PFSK-1 (cell line): ENCODE measurements at regions not wholly inside any gene's neighbourhood (a gene's known extent, or its start where the extent isn't known, plus 50 kb on each side); places are given as distances from the start of the nearest gene placed in this dataset.

ENCODE experiments used
- FOXP2 ChIP-seq: optimal IDR thresholded peaks from 2 replicates; pipeline ENCODE3; 2011; ENCODE audit warnings: borderline replicate concordance, control low read depth, inconsistent platforms; ENCODE audit not compliant: insufficient read depth; ENCODE audit errors: extremely low read length, extremely low read depth
- POLR2AphosphoS5 ChIP-seq: IDR thresholded peaks from 2 replicates; pipeline ENCODE4 v1.6.1; 2012; ENCODE audit warnings: low read depth, mild to moderate bottlenecking, control low read depth, low read length, moderate library complexity
- SIN3A ChIP-seq: IDR thresholded peaks from 2 replicates; pipeline ENCODE4 v1.6.1; 2012; ENCODE audit warnings: mild to moderate bottlenecking, low read length, moderate library complexity, borderline replicate concordance; ENCODE audit not compliant: insufficient read depth
- TAF1 ChIP-seq: IDR thresholded peaks from 2 replicates; pipeline ENCODE4 v1.6.1; 2012; ENCODE audit warnings: low read length, control low read depth, borderline replicate concordance; ENCODE audit not compliant: insufficient read depth
- TF ChIP-seq, protein P1 (sequence below), 2 experiments: IDR thresholded peaks; 2 replicates each; pipeline versions ENCODE4 v1.6.1 to v1.8.0; 2011 to 2012; ENCODE audit warnings: low read depth in 2 of 2, low read length in 2 of 2, control low read depth in 1 of 2, inconsistent platforms in 1 of 2, mild to moderate bottlenecking in 1 of 2, moderate library complexity in 1 of 2; ENCODE audit not compliant: insufficient read depth in 1 of 2

DNA sequence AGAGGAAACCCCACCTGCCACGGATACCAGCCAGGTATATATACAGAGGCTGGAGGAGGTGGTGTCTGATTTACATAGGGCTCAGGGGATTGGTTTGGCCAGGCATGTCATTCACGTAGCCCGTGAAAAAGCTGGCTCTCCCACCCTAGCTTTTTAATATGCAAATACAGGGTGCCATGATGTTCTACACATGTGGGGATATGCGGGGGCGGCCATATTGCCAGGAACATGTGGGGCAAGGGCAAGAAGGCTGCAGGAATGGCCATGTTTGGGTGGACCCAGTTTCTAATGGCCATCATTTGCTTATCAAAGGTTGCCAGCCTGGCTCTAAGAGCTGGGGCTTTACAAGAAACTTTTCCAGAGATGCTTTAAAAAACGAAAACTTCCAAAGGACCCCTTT lies 131.5 kb upstream of the KIF5B start:
- TF ChIP-seq FOXP2 (no peak), TAF1 (no peak), SIN3A (no peak), POLR2AphosphoS5 (no peak)
- TF ChIP-seq, protein P1, sequence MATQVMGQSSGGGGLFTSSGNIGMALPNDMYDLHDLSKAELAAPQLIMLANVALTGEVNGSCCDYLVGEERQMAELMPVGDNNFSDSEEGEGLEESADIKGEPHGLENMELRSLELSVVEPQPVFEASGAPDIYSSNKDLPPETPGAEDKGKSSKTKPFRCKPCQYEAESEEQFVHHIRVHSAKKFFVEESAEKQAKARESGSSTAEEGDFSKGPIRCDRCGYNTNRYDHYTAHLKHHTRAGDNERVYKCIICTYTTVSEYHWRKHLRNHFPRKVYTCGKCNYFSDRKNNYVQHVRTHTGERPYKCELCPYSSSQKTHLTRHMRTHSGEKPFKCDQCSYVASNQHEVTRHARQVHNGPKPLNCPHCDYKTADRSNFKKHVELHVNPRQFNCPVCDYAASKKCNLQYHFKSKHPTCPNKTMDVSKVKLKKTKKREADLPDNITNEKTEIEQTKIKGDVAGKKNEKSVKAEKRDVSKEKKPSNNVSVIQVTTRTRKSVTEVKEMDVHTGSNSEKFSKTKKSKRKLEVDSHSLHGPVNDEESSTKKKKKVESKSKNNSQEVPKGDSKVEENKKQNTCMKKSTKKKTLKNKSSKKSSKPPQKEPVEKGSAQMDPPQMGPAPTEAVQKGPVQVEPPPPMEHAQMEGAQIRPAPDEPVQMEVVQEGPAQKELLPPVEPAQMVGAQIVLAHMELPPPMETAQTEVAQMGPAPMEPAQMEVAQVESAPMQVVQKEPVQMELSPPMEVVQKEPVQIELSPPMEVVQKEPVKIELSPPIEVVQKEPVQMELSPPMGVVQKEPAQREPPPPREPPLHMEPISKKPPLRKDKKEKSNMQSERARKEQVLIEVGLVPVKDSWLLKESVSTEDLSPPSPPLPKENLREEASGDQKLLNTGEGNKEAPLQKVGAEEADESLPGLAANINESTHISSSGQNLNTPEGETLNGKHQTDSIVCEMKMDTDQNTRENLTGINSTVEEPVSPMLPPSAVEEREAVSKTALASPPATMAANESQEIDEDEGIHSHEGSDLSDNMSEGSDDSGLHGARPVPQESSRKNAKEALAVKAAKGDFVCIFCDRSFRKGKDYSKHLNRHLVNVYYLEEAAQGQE (IDR thresholded peaks at IDR 0.05; ENCODE audit: insufficient read depth in 1 of 2, low read depth in 2 of 2, low read length in 2 of 2) = no peak

DNA sequence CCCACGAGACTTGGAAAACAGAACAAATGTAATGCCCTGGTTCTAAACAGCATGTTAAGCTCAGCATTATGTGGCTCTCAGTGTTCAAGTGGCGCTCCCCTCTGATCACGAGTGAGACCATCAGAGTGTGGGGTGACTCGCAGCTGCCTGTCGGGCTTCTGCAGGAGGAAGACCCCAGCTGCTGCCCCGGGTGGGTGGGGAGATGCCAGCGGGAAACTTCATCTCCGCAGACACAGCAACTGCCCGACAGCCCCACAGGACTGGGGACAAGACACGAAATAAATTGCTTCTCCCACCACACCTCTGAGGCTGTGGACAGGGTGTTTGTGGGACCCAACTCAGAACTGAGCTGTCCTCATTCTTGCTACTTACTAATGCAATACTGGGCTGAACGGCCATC lies 126.3 kb upstream of the KIF5B start:
- TF ChIP-seq POLR2AphosphoS5 = no peak

DNA sequence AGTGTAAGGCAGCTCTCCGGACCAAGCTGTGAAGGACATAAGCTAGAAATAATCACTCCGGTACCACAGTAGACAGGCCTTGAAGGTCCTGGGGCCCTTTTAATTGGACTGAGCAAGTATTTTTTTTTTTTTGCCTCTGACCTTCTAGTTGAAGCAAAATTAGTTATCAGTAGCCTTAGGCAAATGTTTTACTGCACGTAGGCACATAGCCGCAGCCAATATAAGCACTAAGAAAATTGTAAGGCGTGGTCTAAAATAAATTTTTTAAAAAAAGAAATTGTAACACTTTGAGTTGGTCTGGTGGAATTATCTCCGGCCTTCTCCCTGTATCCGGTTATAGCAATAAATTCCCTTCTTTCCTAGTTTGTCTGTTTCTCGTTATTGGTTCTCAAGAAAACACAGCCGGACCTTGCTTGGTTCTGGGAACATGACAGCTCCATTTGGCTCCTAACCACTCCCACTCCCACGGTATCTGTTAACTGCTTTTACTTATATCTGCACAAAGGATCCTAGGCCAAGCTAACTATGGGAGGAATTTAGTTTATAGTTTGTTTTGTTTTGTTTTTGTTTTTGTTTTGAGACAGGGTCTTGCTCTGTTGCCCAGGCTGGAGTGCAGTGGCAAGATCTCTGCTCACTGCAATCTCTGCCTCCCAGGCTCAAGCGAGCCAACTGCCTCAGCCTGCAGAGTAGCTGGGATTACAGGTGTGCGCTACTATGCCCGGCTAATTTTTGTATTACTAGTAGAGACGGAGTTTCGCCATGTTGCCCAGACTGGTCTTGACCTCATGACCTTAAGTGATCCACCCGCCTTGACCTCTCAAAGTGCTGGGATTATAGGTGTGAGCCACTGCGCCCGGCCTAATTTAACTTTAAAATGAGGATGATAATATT lies 124.4 kb upstream of the KIF5B start:
- TF ChIP-seq TAF1 = no peak
- TF ChIP-seq, protein P1 (IDR thresholded peaks at IDR 0.05; ENCODE audit: insufficient read depth in 1 of 2, low read depth in 2 of 2, low read length in 2 of 2) = no peak

DNA sequence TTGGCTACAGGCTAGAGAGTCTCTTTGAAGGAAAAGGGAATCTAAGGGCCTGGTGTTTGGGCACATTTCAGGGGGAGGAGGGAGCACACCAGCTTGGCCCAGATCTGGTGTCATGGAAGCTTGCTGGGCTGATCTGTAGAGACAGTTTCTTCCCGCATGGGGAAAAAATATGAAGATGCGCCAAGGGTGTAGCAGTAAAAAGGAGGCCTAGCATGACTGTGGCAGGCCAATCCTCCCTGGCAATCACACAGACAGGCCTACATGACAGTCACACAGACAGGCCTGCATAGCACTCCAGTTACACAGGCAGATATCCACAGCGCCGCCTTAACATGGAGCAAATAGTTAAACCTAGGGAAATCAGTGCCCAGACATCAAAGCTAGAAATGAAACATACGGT lies 123.6 kb upstream of the KIF5B start:
- TF ChIP-seq SIN3A (no peak), TAF1 (no peak)

DNA sequence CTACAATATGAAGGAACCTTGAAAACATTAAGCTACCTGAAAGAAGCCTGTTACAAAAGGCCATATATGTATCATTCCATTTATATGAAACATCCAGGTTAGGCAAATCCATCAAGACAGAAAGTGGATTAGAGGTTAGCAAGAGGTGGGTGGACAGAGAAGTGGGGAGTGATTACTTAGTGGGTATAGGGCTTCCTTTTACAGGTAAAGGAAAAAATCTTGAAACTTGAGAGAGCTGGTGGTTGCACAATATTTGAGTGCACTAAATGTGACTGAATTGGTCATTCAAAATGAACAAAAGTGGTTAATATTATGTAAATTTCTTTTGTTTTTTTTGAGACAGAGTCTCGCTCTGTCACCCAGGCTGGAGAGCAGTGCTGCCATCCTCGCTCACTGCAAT lies 119.4 kb upstream of the KIF5B start:
- TF ChIP-seq, protein P1 (IDR thresholded peaks at IDR 0.05; ENCODE audit: insufficient read depth in 1 of 2, low read depth in 2 of 2, low read length in 2 of 2) = no peak
- TF ChIP-seq FOXP2 (no peak), POLR2AphosphoS5 (no peak)

DNA sequence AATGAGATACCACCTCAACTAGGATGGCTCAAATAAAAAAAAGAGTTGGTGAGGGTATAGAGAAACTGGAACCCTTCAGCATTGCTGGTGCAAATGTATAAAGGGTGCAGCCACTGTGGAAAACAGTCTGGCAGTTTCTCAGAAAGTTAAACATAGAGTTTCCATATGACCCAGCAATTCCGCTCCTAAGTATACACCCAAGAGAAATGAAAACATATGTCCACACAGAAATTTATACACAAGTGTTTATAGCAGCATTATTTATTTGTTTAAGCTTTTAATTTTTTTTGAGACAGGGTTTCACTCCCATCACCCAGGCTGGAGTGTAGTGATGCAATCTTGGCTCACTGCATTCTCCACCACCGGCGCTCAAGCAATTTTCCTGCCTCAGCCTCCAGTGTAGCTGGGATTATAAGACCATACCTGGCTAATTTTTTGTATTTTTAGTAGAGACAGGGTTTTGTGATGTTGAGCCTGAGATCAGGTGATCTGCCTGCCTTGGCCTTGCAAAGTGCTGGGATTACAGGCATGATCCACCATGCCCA lies 118.2 kb upstream of the KIF5B start:
- TF ChIP-seq POLR2AphosphoS5 (no peak), SIN3A (no peak), TAF1 (no peak), FOXP2 (no peak)
- TF ChIP-seq, protein P1 (IDR thresholded peaks at IDR 0.05; ENCODE audit: insufficient read depth in 1 of 2, low read depth in 2 of 2, low read length in 2 of 2) = no peak
